HepG2 (cell line): ENCODE measurements at regions not wholly inside any gene's neighbourhood (a gene's known extent, or its start where the extent isn't known, plus 50 kb on each side); places are given as distances from the start of the nearest gene placed in this dataset.
A peak's percentile ranks its signal among the peaks of the same experiment; 100 is the strongest.
"Not testable (repeated sequence)": the region's sequence is repeated elsewhere in the genome, so short reads cannot be mapped to it uniquely, and the experiment has no call there.

ENCODE experiments used
- ATAC-seq: fragments of 200-7000 bp; cut with Tn5 transposase; 3 replicates; pipeline ENCODE4 v1.9.1; 2020; ENCODE audit warnings: mild to moderate bottlenecking, moderate library complexity
- BruUV-seq: library from RNA; stranded (reverse); fragments of 400-500 nt; replicated peaks from 2 replicates; lab custom pipeline; 2021; lab: Mats Ljungman, UMichigan
- CTCF ChIA-PET: fragments of 300-600 bp; formaldehyde crosslinking; extraction: SDS; loops from one replicate; lab custom pipeline; 2021; ENCODE audit warnings: low total read pairs, inconsistent platforms, low intra/inter-chr PET ratio; lab: Yijun Ruan, JAX
- POLR2A ChIA-PET: fragments of 350-600 bp; sonication (Branson Sonifier 250); formaldehyde crosslinking; loops from one replicate; lab custom pipeline; 2020; ENCODE audit warnings: antibody characterized with exemption, inconsistent platforms; lab: Yijun Ruan, JAX
- DNase-seq: peaks from one replicate; pipeline ENCODE4 v3.0.0-alpha.2; 2015; ENCODE audit warnings: low spot score
- FAIRE-seq: peaks from 3 replicates; lab custom pipeline; 2011; peaks lifted over from hg19 to GRCh38; lab: Jason Lieb, UNC
- H2AFZ ChIP-seq: one replicate; pipeline ENCODE4 v1.6.1; 2011; ENCODE audit warnings: low read length, inconsistent platforms
- H3K27ac ChIP-seq: fragments of 300-600 bp; 3 replicates; pipeline ENCODE4 v1.8.0; 2011; ENCODE audit warnings: mixed run types, mild to moderate bottlenecking, mixed read lengths, low read length, inconsistent platforms; ENCODE audit not compliant: insufficient read depth; ENCODE audit errors: extremely low read length
- H3K27me3 ChIP-seq, 2 experiments: fragments of 200-600 bp in 1 of 2; 2 replicates in 1 of 2; 3 replicates in 1 of 2; pipeline versions ENCODE4 v1.6.0 to v1.8.0; 2011; ENCODE audit warnings: low read length in 2 of 2, mild to moderate bottlenecking in 2 of 2, moderate library complexity in 2 of 2, inconsistent platforms in 1 of 2; ENCODE audit not compliant: insufficient read depth in 2 of 2, control insufficient read depth in 1 of 2
- H3K36me3 ChIP-seq, 2 experiments: fragments of 200-600 bp in 1 of 2; replicated peaks in 1 of 2; 2 replicates in 1 of 2; 3 replicates in 1 of 2; pipeline versions ENCODE4 v1.5.1 to v1.8.0; 2011; ENCODE audit warnings: low read length in 2 of 2, inconsistent platforms in 1 of 2; ENCODE audit not compliant: insufficient read depth in 2 of 2, control insufficient read depth in 1 of 2
- H3K4me1 ChIP-seq: 2 replicates; pipeline ENCODE4 v1.5.1; 2012; ENCODE audit warnings: low read length, inconsistent platforms; ENCODE audit not compliant: insufficient read depth
- H3K4me2 ChIP-seq: 2 replicates; pipeline ENCODE4 v1.6.0; 2011; ENCODE audit warnings: low read depth, low read length, inconsistent platforms
- H3K4me3 ChIP-seq, 3 experiments: fragments of 200-600 bp in 1 of 3; sonication (generic), shearing (Covaris generic) in 1 of 3; replicated peaks in 1 of 3; 2 replicates each; pipeline ENCODE4 v1.5.1; 2011 to 2016; ENCODE audit warnings: low read length in 3 of 3, inconsistent platforms in 2 of 3, low read depth in 2 of 3, mild to moderate bottlenecking in 2 of 3, control low read depth in 1 of 3, mixed read lengths in 1 of 3; ENCODE audit not compliant: insufficient read depth in 1 of 3
- H3K79me2 ChIP-seq: one replicate; pipeline ENCODE4 v1.6.1; 2011; ENCODE audit warnings: low read length, inconsistent platforms; ENCODE audit not compliant: insufficient read depth
- H3K9ac ChIP-seq: 2 replicates; pipeline ENCODE4 v1.6.0; 2011; ENCODE audit warnings: mild to moderate bottlenecking, low read depth, low read length, inconsistent platforms; ENCODE audit not compliant: insufficient read depth
- H3K9me3 ChIP-seq: 2 replicates; pipeline ENCODE4 v1.5.1; 2012; ENCODE audit warnings: mild to moderate bottlenecking, low read length
- H4K20me1 ChIP-seq: 2 replicates; pipeline ENCODE4 v1.6.0; 2011; ENCODE audit warnings: inconsistent platforms, mild to moderate bottlenecking, low read length, moderate library complexity; ENCODE audit not compliant: insufficient read depth
- ATF7 ChIP-seq, 2 experiments: fragments of 450-650 bp in 1 of 2; sonication (generic) in 1 of 2; formaldehyde crosslinking in 1 of 2; IDR thresholded peaks; 2 replicates each; pipeline versions ENCODE4 v1.4.0 to v1.6.1; 2016 to 2020; ENCODE audit warnings: antibody characterized with exemption in 1 of 2, mild to moderate bottlenecking in 1 of 2, missing genetic modification reagents in 1 of 2
- SYNCRIP ChIP-seq: fragments of 200-400 bp; formaldehyde crosslinking; IDR thresholded peaks from 2 replicates; pipeline ENCODE4 v1.6.1; 2018; ENCODE audit warnings: mild to moderate bottlenecking, low read depth, low read length; ENCODE audit not compliant: insufficient read depth
- in situ Hi-C: cut with HindIII; loops from 2 replicates; pipeline ENCODE4 v1.10.0; 2017; ENCODE audit warnings: low pct_unique_long_range_greater_than_20kb; ENCODE audit not compliant: extremely low pct_ligation_motif_present
- intact Hi-C: fragments of 100-400 bp; cut with micrococcal nuclease; formaldehyde crosslinking; loops from one replicate; pipeline ENCODE4 v1.10.0; 2022; ENCODE audit not compliant: unreplicated experiment

GRCh38 chr6:60643870-60644269, 1642.2 kb downstream of the KHDRBS2 start (continued):
- peak; percentile 60 for TF ChIP-seq ATF7 (IDR thresholded peaks at IDR 0.05)
- no peak for TF ChIP-seq ATF7 (CRISPR knock-in tag; IDR thresholded peaks at IDR 0.05)
- TF ChIP-seq SYNCRIP, result no peak

GRCh38 chr6:60639185-60639584, 1646.8 kb downstream of the KHDRBS2 start:
- POLR2A ChIA-PET, result not testable (repeated sequence)

More at GRCh38 chr6:60639185-60639584, 1646.8 kb downstream of the KHDRBS2 start:
- CTCF ChIA-PET, in situ Hi-C loops, H3K27ac ChIP-seq, H3K4me2 ChIP-seq, H3K79me2 ChIP-seq, ATAC-seq, FAIRE-seq, H3K36me3 ChIP-seq, H3K4me1 ChIP-seq, intact Hi-C loops, DNase-seq, H3K9ac ChIP-seq, H2AFZ ChIP-seq, H3K4me3 ChIP-seq, H3K27me3 ChIP-seq, BruUV-seq, H4K20me1 ChIP-seq: not testable (repeated sequence)
- H3K9me3 ChIP-seq, result peaks cover 96% of the 10 kb centered on the region
